ENCODE measurements at regions not wholly inside any gene's neighbourhood (a gene's known extent, or its start where the extent isn't known, plus 50 kb on each side); places are given as distances from the start of the nearest gene placed in this dataset.
A peak's percentile ranks its signal among the peaks of the same experiment; 100 is the strongest.

GRCh38 chr17:36816214-36816906, 120.9 kb upstream of the LHX1 start:
- no peak for DNase-seq (ENCODE audit: low read depth)

- DNase-seq (ENCODE audit: low read depth) = no peak
Measured at GRCh38 chr17:36816907-36817288, 120.4 kb upstream of the LHX1 start.

GRCh38 chr17:36817483-36818048, 119.7 kb upstream of the LHX1 start:
- no peak for DNase-seq (ENCODE audit: low read depth)

GRCh38 chr17:36818134-36818825, 119.0 kb upstream of the LHX1 start:
- DNase-seq (ENCODE audit: low read depth) = no peak

GRCh38 chr17:36823850-36824677, 113.2 kb upstream of the LHX1 start:
- no peak for DNase-seq (ENCODE audit: low read depth)

GRCh38 chr17:36824678-36825101, 112.6 kb upstream of the LHX1 start:
- peak; percentile 34 for DNase-seq (ENCODE audit: low read depth)

- no peak for DNase-seq (ENCODE audit: low read depth)
Measured at GRCh38 chr17:36825113-36825512, 112.2 kb upstream of the LHX1 start.

GRCh38 chr17:36825521-36825920, 111.8 kb upstream of the LHX1 start:
- no peak for DNase-seq (ENCODE audit: low read depth)

- no peak for DNase-seq (ENCODE audit: low read depth)
Measured at GRCh38 chr17:36825951-36826350, 111.3 kb upstream of the LHX1 start.

- DNase-seq (ENCODE audit: low read depth) = no peak
Measured at GRCh38 chr17:36827081-36827480, 110.2 kb upstream of the LHX1 start.

- DNase-seq (ENCODE audit: low read depth) = no peak
Measured at GRCh38 chr17:36829676-36830075, 107.6 kb upstream of the LHX1 start.

GRCh38 chr17:36833279-36833678, 104.0 kb upstream of the LHX1 start:
- no peak for DNase-seq (ENCODE audit: low read depth)

GRCh38 chr17:36835036-36835435, 102.2 kb upstream of the LHX1 start:
- no peak for DNase-seq (ENCODE audit: low read depth)

- no peak for DNase-seq (ENCODE audit: low read depth)
Measured at GRCh38 chr17:36837195-36837938, 99.9 kb upstream of the LHX1 start.

- no peak for DNase-seq (ENCODE audit: low read depth)
Measured at GRCh38 chr17:36837939-36838272, 99.4 kb upstream of the LHX1 start.

GRCh38 chr17:36839256-36839655, 98.0 kb upstream of the LHX1 start:
- no peak for DNase-seq (ENCODE audit: low read depth)

GRCh38 chr17:36840796-36841195, 96.5 kb upstream of the LHX1 start:
- no peak for DNase-seq (ENCODE audit: low read depth)

- no peak for DNase-seq (ENCODE audit: low read depth)
Measured at GRCh38 chr17:36842231-36842819, 95.0 kb upstream of the LHX1 start.

- no peak for DNase-seq (ENCODE audit: low read depth)
Measured at GRCh38 chr17:36842963-36843558, 94.2 kb upstream of the LHX1 start.

- DNase-seq (ENCODE audit: low read depth) = no peak
Measured at GRCh38 chr17:36844013-36844412, 93.3 kb upstream of the LHX1 start.

GRCh38 chr17:36844601-36845000, 92.7 kb upstream of the LHX1 start:
- DNase-seq (ENCODE audit: low read depth) = no peak

All from LHCN-M2 (cell line).